ENCODE measurements at regions not wholly inside any gene's neighbourhood (a gene's known extent, or its start where the extent isn't known, plus 50 kb on each side); places are given as distances from the start of the nearest gene placed in this dataset.
A peak's percentile ranks its signal among the peaks of the same experiment; 100 is the strongest.

- DNase-seq (ENCODE audit: low read depth in 2 of 2), result no peak
Observed at GRCh38 chr4:155268821-155269220, 60.4 kb downstream of the NPY2R start.

- DNase-seq (ENCODE audit: low read depth in 2 of 2), result no peak
Observed at GRCh38 chr4:155270671-155271070, 62.2 kb downstream of the NPY2R start.

GRCh38 chr4:155271557-155271956 lies 63.1 kb downstream of the NPY2R start:
- DNase-seq (ENCODE audit: low read depth in 2 of 2), result peak in 1 of 2 donors; percentile 9

DNA sequence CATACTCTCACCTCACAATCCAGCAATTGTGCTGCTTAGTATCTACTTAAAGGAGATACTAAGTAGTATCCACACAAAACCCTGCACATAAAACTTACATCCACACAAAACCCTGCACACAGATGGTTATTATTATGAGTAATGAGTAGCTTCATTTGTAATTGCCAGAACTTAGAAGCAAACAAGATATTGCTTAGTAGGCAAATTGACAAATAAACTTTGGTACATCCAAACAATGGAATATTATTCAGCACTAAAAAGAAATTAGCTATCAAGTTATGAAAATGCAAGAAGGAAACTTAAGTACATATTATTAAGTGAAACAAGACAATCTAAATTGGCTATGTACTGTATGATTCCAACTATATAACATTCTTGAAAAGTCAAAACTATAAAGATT lies 80.6 kb downstream of the NPY2R start:
- no peak for DNase-seq (ENCODE audit: low read depth in 2 of 2)

Data from dermis microvascular lymphatic vessel endothelial cell (primary cell).